ENCODE measurements at regions not wholly inside any gene's neighbourhood (a gene's known extent, or its start where the extent isn't known, plus 50 kb on each side); places are given as distances from the start of the nearest gene placed in this dataset.

GRCh38 chr6:163964789-163965188 lies 550.3 kb downstream of the QKI start:
- no peak for DNase-seq

GRCh38 chr6:163963205-163964120 lies 548.9 kb downstream of the QKI start:
- no peak for DNase-seq

DNA sequence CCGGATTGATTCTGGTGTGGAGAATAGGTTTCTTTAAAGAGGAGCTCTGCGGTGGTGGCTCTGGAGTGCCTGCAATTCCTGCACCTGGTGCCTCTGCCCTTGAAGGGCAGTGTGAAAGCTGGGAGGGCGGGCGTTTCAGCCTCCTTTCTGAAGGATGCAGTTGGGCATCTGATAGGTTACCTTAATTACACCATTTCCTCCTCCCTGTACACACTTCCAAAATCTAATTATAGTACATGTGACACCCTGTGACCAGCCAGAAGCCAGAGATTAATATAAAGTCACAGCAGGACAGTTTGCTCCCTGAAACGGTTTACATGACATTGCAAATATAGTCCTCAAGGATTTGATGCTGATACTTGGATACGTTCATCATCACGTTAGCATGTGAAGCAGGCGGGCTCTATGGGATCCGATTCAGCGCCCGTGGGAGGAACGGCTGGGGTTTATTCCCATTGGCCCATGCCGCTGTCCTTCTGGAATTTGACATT lies 548.2 kb downstream of the QKI start:
- DNase-seq, result no peak

DNA sequence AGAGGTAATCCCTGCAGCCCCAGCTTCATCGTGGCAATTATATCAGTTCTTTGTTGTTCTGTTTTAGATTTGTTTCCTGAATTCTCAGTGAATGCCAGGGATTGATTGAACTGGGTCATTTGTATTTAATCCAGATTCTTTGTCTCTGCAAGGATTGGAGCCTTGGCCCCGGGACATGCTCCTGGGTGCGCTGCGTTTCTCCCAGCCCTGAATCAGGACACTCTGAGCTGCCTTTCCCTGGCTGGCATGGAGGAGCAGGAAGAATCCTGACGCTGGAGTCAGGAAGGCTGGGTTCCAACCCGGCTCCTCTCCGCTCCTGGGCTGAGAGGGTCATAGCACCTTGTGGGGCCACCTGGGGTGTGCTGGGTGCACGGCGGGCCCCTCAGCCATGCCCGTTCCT lies 545.6 kb downstream of the QKI start:
- DNase-seq, result no peak

DNA sequence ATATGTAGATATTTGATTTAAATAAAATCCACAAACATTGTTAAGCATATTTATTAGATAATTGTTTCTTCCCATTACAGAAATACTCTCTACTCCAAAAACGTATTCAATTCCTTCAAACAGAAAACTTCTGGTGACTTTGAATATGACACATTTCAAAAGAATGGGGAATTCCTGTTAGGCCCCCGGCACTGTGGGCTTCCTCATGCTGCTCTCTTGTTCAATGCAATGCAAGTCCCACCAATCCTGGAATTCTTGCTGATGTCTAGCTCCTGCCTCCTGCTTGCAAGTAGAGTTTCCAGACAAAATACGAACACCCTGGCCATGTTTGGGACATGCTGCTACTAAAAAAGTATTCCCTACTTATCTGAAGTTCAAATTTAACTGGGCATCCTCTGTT lies 544.1 kb downstream of the QKI start:
- no peak for DNase-seq

DNA sequence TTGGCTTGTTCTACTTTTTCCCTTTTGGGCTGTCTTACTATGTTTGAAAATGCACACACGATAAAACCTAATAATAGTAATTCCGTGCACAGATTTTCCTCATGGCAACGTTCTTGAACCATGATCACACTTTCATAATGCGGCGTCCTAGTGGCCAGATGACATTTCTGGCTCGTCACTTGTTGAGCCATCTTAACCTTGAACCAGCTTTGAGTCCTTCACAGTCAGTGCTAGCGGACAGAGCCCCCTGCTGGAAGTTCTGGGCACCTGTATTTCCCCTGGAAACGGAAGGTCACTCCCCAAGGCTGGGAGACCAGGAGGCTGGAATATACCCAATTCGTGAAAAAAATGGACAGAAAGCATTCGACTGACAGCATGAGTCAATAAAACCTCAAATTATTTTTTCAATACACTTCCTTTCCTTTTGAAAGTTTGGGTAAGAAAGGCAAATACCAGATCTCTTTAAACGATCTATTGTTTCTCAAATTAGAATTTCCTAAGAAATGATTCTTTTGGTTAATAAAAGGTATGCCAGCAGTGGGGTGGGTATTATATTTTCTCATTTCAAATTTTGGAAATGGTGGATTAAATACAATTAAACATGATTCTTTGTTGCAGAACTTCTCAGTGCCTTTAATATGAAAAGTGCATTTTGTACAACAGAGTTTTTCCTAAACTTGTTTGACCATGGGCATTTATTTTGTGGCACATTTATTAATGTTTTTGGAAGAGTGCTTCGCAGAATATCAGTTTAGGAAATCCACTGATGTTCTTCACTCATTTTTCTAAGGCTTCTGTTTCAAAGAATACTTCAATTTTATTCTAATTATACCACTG lies 542.3 kb downstream of the QKI start:
- DNase-seq, result peak; percentile 53

- DNase-seq, result no peak
Observed at GRCh38 chr6:163955756-163956155, 541.2 kb downstream of the QKI start.

DNA sequence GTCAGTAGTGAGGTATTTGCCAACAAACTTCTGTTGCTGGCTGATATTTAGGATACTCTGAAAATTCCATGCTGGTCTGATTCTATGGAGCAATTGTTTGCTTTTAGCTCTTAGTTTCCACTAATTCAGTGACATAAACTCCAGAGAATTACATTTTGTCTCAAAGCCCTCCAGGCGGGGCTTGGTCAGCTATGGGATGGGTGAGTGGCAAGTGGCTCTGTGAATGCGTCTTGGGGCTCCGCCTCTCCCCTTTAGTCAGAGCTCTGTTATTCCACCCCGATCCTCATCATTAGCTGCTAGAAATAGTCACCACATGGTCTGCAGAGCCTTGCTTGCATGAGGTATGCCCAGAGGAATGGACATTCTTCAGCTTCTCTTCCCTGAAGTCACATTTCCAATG lies 540.6 kb downstream of the QKI start:
- DNase-seq, result no peak

- DNase-seq, result no peak
Observed at GRCh38 chr6:163954088-163954775, 539.7 kb downstream of the QKI start.

GRCh38 chr6:163952005-163952404 lies 537.5 kb downstream of the QKI start:
- no peak for DNase-seq

DNA sequence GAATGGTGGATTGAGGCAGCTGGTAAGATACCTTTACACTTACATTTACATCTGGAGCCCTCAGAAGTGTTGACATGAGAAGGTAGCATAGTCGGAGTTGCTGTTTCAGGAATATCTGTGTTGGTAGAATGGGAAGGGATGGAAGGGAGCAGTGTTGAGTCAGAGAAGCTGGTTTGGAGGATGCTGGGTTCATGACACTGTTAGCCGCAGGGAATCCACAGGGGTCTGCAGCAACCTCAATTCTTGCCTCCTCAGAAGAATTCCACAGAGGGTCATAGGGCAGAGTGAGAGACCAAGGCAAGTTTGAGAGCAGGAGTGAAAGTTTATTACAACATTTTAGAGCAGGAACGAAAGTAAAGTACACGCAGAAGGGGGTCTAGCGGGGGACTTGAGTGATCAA lies 536.8 kb downstream of the QKI start:
- no peak for DNase-seq

GRCh38 chr6:163950159-163950558 lies 535.6 kb downstream of the QKI start:
- DNase-seq, result no peak

- DNase-seq, result no peak
Observed at GRCh38 chr6:163949431-163949830, 534.9 kb downstream of the QKI start.

DNA sequence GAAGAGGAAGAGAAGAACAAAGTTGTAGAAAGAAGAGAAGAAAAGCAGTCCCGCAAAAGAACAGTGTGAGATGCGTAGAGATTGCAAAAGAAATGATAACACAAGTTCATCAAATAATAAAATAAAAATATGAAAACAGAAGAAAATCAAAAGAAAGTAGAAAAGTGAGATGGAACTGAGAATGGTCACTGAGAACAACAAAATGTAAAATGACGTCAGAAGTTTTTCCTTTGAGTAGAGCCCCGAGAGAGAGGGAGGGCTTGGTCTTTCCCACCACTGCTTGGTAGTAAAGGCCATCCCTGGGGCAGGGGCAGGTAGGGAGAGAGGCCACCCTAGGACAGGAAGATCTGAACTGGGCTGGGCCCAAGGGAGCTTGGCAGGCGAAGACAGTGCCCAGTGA lies 533.7 kb downstream of the QKI start:
- no peak for DNase-seq

- no peak for DNase-seq
Observed at GRCh38 chr6:163947276-163947675, 532.8 kb downstream of the QKI start.

- DNase-seq, result no peak
Observed at GRCh38 chr6:163946437-163946836, 531.9 kb downstream of the QKI start.

GRCh38 chr6:163945808-163946207 lies 531.3 kb downstream of the QKI start:
- DNase-seq, result no peak

- DNase-seq, result no peak
Observed at GRCh38 chr6:163944897-163945296, 530.4 kb downstream of the QKI start.

- no peak for DNase-seq
Observed at GRCh38 chr6:163943607-163944385, 529.3 kb downstream of the QKI start.

GRCh38 chr6:163942790-163943189 lies 528.3 kb downstream of the QKI start:
- no peak for DNase-seq

- DNase-seq, result no peak
Observed at GRCh38 chr6:163941624-163941976, 527.1 kb downstream of the QKI start.
